RWPE2 (cell line): ENCODE measurements at regions not wholly inside any gene's neighbourhood (a gene's known extent, or its start where the extent isn't known, plus 50 kb on each side); places are given as distances from the start of the nearest gene placed in this dataset.

Experiments
- ATAC-seq: fragments of 200-7000 bp; cut with Tn5 transposase; 3 replicates; pipeline ENCODE4 v1.9.1; 2021; ENCODE audit warnings: low read depth
- DNase-seq: peaks from one replicate; pipeline ENCODE4 v3.0.0-alpha.2; 2020; ENCODE audit warnings: low spot score
- H3K27ac ChIP-seq: fragments of 450-650 bp; 2 replicates; pipeline ENCODE4 v1.5.1; 2017; ENCODE audit warnings: mild to moderate bottlenecking; ENCODE audit not compliant: poor library complexity, severe bottlenecking
- H3K27me3 ChIP-seq: fragments of 250-450 bp; sonication (Bioruptor Pico); 2 replicates; pipeline ENCODE4 v1.5.1; 2021; ENCODE audit warnings: mild to moderate bottlenecking, moderate library complexity; ENCODE audit not compliant: insufficient read depth, poor library complexity, severe bottlenecking
- H3K36me3 ChIP-seq: fragments of 250-450 bp; sonication (Bioruptor Pico); 2 replicates; pipeline ENCODE4 v1.5.1; 2020; ENCODE audit warnings: low read depth, mild to moderate bottlenecking, moderate library complexity
- H3K4me1 ChIP-seq: fragments of 250-450 bp; sonication (Bioruptor Pico); 2 replicates; pipeline ENCODE4 v1.5.1; 2021; ENCODE audit warnings: mild to moderate bottlenecking, moderate library complexity; ENCODE audit not compliant: insufficient read depth, poor library complexity, severe bottlenecking
- H3K4me3 ChIP-seq: fragments of 250-450 bp; sonication (Bioruptor Pico); 2 replicates; pipeline ENCODE4 v1.5.1; 2021; ENCODE audit warnings: mild to moderate bottlenecking, moderate library complexity; ENCODE audit not compliant: severe bottlenecking
- H3K9me3 ChIP-seq: fragments of 250-450 bp; sonication (Bioruptor Pico); 2 replicates; pipeline ENCODE4 v1.5.1; 2021; ENCODE audit warnings: mild to moderate bottlenecking, moderate library complexity; ENCODE audit not compliant: severe bottlenecking
- TF ChIP-seq, protein P1 (sequence below): fragments of 450-650 bp; IDR thresholded peaks from one replicate; pipeline ENCODE4 v1.5.1; 2017; ENCODE audit warnings: mild to moderate bottlenecking, moderate library complexity; ENCODE audit not compliant: poor library complexity, severe bottlenecking

DNA sequence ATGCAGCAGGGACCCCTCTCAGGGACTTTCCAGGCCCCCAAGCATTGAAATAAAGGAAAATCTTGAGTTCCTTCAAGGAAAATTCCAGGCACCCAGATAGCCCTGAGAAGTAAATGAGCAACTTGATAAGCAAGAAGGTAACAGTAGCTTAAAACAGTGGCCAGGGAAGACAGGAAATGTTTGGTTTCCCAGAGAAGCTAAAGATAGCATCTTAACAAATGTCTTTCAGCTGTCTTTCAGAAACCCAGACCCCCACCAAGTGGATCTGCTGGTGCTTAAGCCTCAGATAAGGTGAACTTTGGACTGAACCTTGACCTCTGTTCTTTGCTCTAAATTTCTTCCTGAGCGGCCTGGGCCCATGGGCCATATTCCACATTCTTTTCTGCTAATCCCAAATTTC is 117.8 kb upstream of the CST7 start:
- Histone ChIP-seq H3K27ac (no peak overlapping the region), H3K9me3 (no peaks in the 10 kb centered on the region), H3K36me3 (no peaks in the 10 kb centered on the region), H3K4me3 (no peak overlapping the region), H3K4me1 (no peaks in the 10 kb centered on the region), H3K27me3 (no peaks in the 10 kb centered on the region)
- DNase-seq (no peak), ATAC-seq (no peak)
- TF ChIP-seq, protein P1, sequence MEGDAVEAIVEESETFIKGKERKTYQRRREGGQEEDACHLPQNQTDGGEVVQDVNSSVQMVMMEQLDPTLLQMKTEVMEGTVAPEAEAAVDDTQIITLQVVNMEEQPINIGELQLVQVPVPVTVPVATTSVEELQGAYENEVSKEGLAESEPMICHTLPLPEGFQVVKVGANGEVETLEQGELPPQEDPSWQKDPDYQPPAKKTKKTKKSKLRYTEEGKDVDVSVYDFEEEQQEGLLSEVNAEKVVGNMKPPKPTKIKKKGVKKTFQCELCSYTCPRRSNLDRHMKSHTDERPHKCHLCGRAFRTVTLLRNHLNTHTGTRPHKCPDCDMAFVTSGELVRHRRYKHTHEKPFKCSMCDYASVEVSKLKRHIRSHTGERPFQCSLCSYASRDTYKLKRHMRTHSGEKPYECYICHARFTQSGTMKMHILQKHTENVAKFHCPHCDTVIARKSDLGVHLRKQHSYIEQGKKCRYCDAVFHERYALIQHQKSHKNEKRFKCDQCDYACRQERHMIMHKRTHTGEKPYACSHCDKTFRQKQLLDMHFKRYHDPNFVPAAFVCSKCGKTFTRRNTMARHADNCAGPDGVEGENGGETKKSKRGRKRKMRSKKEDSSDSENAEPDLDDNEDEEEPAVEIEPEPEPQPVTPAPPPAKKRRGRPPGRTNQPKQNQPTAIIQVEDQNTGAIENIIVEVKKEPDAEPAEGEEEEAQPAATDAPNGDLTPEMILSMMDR, result no peak

DNA sequence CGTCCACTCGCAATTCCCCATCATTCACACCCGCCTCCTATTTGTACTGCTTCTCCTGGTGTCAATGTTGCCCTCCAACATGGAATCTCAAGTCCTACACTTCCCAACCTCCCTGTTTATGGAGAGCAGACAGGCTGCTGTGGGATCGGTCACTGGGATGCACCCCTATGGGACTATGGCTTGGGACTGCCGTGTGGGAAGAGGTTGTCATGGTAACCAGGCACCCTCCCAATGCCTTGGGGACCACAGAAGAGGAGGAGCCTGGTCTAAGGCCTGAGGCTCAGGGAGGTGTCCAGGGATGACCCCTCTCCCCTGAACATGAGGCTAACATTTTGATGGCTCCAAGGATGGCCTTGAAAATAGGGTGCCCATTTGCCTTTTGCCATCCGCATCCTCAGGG is 116.6 kb upstream of the CST7 start:
- DNase-seq (no peak), ATAC-seq (no peak)
- TF ChIP-seq, protein P1, result no peak
- no peak overlapping the region for H3K27ac ChIP-seq
- H3K27me3 ChIP-seq, result no peaks in the 10 kb centered on the region
- no peaks in the 10 kb centered on the region for H3K9me3 ChIP-seq
- H3K36me3 ChIP-seq, result no peaks in the 10 kb centered on the region
- no peak overlapping the region for H3K4me3 ChIP-seq
- H3K4me1 ChIP-seq, result no peaks in the 10 kb centered on the region

DNA sequence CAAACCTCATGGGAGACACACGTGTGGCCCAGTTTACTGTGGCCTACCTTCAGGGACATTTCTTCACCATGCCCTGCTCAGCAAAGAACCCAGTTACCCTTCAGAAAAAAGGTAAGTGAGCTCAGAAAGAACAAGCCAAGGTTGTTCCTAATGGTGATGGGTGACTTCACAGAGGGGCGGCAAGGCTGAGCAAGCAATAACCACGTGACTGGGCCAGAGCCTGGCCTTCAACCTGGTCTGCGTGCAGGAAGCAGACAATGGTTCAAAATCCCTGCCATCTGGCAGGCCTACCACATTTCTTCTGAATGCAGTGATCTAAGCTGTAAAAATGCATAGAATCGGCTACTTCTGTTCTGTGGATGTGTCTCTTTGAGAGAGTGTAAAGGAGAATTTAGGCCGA is 115.5 kb upstream of the CST7 start:
- no peaks in the 10 kb centered on the region for H3K9me3 ChIP-seq

DNA sequence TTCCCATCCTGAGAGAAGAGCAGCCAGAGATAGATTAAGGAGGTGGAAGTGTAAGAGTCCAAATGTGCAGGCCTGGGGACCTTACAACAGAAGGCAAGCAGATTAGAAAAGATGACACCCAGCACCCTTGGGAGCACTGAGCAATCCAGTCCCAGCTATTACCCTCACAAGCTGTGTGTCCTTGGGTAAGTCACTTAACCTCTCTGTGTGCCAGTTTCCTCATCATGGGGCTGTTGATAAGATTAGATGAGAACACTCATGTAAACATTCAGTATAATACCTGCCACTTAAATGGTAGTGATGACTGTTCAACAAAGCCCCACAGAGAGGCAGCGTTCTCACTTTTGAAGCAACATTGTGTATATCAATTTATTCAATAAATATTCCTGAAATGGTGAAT is 114.8 kb upstream of the CST7 start:
- TF ChIP-seq, protein P1, result no peak
- Histone ChIP-seq H3K27ac (no peak overlapping the region), H3K36me3 (no peaks in the 10 kb centered on the region), H3K4me3 (no peak overlapping the region), H3K27me3 (no peaks in the 10 kb centered on the region), H3K9me3 (no peaks in the 10 kb centered on the region), H3K4me1 (no peaks in the 10 kb centered on the region)
- no peak for ATAC-seq
- DNase-seq, result no peak

More for the DNA sequence above, 115.5 kb upstream of the CST7 start:
- Histone ChIP-seq H3K4me3 (no peak overlapping the region), H3K36me3 (no peaks in the 10 kb centered on the region), H3K27me3 (no peaks in the 10 kb centered on the region), H3K27ac (no peak overlapping the region), H3K4me1 (no peaks in the 10 kb centered on the region)
- TF ChIP-seq, protein P1, result no peak
- no peak for DNase-seq
- no peak for ATAC-seq

DNA sequence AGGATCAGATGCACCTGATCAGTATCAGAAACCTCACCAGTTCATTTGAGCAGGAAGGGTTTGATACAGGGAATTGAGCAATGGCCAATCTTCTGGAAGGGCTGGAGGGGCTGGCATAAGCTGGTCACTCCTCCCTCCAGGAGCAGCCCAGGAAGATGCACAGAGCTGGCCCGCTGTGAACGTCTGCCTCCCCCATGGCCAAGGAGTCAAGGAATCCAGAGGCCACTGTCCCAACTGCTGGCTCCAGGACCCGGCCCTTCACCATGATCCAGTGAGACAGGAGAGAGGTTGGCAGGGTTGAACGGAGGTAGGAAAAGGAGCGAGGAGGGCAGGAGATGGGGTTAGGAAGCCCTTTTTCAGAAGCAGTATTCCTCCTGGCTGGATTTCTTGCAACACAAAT is 113.9 kb upstream of the CST7 start:
- no peaks in the 10 kb centered on the region for H3K27me3 ChIP-seq
- TF ChIP-seq, protein P1, result no peak
- no peak overlapping the region for H3K27ac ChIP-seq
- ATAC-seq, result no peak
- H3K9me3 ChIP-seq, result no peaks in the 10 kb centered on the region
- H3K4me3 ChIP-seq, result no peak overlapping the region
- no peaks in the 10 kb centered on the region for H3K4me1 ChIP-seq
- no peak for DNase-seq
- H3K36me3 ChIP-seq, result no peaks in the 10 kb centered on the region
